Neutrophil (primary cell): ENCODE measurements at regions not wholly inside any gene's neighbourhood (a gene's known extent, or its start where the extent isn't known, plus 50 kb on each side); places are given as distances from the start of the nearest gene placed in this dataset.

Experiments
- H3K27ac ChIP-seq: fragments of 200-600 bp; sonication (generic); 2 replicates; pipeline ENCODE4 v1.5.1; 2016; ENCODE audit warnings: mild to moderate bottlenecking, moderate library complexity
- H3K27me3 ChIP-seq: fragments of 200-600 bp; sonication (generic); 2 replicates; pipeline ENCODE4 v1.6.0; 2016; ENCODE audit warnings: mild to moderate bottlenecking
- H3K36me3 ChIP-seq: fragments of 200-600 bp; sonication (generic); 2 replicates; pipeline ENCODE4 v1.5.1; 2017
- H3K4me1 ChIP-seq, 2 experiments: fragments of 200-600 bp in 1 of 2; sonication (generic) in 1 of 2; 1 replicate in 1 of 2; 2 replicates in 1 of 2; pipeline versions ENCODE4 v1.5.1 to v1.6.1; 2013 to 2016; ENCODE audit warnings: low read depth in 1 of 2, low read length in 1 of 2, mild to moderate bottlenecking in 1 of 2, moderate library complexity in 1 of 2; ENCODE audit not compliant: control insufficient read depth in 1 of 2, insufficient read depth in 1 of 2
- H3K4me3 ChIP-seq, 2 experiments: fragments of 200-600 bp in 1 of 2; sonication (generic) in 1 of 2; 1 replicate in 1 of 2; 2 replicates in 1 of 2; pipeline ENCODE4 v1.5.1; 2013 to 2016; ENCODE audit warnings: low read depth in 1 of 2, low read length in 1 of 2, mild to moderate bottlenecking in 1 of 2, moderate library complexity in 1 of 2
- H3K9me3 ChIP-seq: fragments of 200-600 bp; sonication (generic); 2 replicates; pipeline ENCODE4 v1.5.1; 2016
- CTCF ChIP-seq: fragments of 200-600 bp; sonication (generic); IDR thresholded peaks from 2 replicates; pipeline ENCODE4 v1.5.1; 2016; ENCODE audit warnings: antibody characterized with exemption

GRCh38 chr9:38271666-38272241 is 120.7 kb upstream of the ALDH1B1 start:
- Histone ChIP-seq H3K4me1 (no peaks in the 10 kb centered on the region), H3K27ac (no peak overlapping the region), H3K27me3 (peaks cover 16% of the 10 kb centered on the region), H3K9me3 (no peaks in the 10 kb centered on the region), H3K4me3 (no peak overlapping the region), H3K36me3 (no peaks in the 10 kb centered on the region)
- no peak for TF ChIP-seq CTCF

GRCh38 chr9:38269775-38270174 is 122.7 kb upstream of the ALDH1B1 start:
- Histone ChIP-seq H3K27ac (no peak overlapping the region), H3K27me3 (peaks cover 16% of the 10 kb centered on the region), H3K36me3 (no peaks in the 10 kb centered on the region), H3K4me3 (no peak overlapping the region), H3K9me3 (peaks cover 3% of the 10 kb centered on the region), H3K4me1 (no peaks in the 10 kb centered on the region)
- TF ChIP-seq CTCF: no peak

DNA sequence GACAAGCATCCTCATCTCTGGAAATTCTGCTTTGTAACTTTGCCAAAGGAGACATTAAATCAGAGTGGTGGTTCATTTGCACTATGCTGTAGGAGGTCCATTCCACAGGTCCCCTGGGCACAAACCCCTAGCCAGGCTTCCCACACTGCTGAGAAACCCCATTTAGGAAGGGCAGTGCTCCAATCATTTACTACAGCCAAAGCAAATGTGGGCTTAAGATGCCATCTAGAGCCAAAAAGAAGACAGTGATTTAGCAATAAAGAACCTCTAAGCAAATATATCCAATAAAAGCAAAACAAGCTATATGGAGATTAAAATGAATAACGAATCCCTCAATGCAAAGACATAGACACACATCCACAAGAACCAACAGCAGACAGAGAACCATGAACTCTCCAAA is 129.0 kb upstream of the ALDH1B1 start:
- no peak for TF ChIP-seq CTCF
- H3K27me3 ChIP-seq: peaks cover 3% of the 10 kb centered on the region
- H3K36me3 ChIP-seq: no peaks in the 10 kb centered on the region
- no peaks in the 10 kb centered on the region for H3K4me1 ChIP-seq
- no peak overlapping the region for H3K4me3 ChIP-seq
- H3K9me3 ChIP-seq: peaks cover 3% of the 10 kb centered on the region
- no peak overlapping the region for H3K27ac ChIP-seq

- no peaks in the 10 kb centered on the region for H3K9me3 ChIP-seq
- H3K27ac ChIP-seq: no peak overlapping the region
Measured at GRCh38 chr9:38259519-38260218, 132.8 kb upstream of the ALDH1B1 start.

DNA sequence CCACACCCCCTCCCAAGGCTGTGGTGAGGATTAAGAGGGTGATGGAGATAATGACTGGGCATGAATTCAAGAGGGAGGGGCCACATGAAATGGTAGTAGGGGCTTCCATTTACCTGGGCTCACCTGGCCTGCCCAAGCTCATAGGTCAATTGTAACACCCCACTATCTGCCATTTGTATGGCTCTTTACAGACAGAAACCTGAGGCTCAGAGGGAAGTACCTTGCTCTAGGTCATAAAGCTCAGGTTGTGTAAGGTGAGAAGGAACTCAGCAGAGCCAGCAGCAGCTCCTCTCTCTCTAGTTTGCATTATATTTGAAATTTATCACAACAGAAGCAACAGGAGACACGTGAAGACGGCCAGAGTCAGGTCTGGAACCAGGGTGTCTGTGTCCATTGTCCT is 133.4 kb upstream of the ALDH1B1 start:
- H3K9me3 ChIP-seq: no peaks in the 10 kb centered on the region
- H3K4me1 ChIP-seq: no peaks in the 10 kb centered on the region
- TF ChIP-seq CTCF: no peak
- H3K36me3 ChIP-seq: no peaks in the 10 kb centered on the region
- H3K27ac ChIP-seq: no peak overlapping the region
- no peaks in the 10 kb centered on the region for H3K27me3 ChIP-seq
- no peak overlapping the region for H3K4me3 ChIP-seq

More at GRCh38 chr9:38259519-38260218, 132.8 kb upstream of the ALDH1B1 start:
- no peak overlapping the region for H3K4me3 ChIP-seq
- no peaks in the 10 kb centered on the region for H3K36me3 ChIP-seq
- H3K4me1 ChIP-seq: no peaks in the 10 kb centered on the region
- TF ChIP-seq CTCF: no peak
- H3K27me3 ChIP-seq: no peaks in the 10 kb centered on the region
